Lower leg skin (tissue), 3 donors: ENCODE measurements at regions not wholly inside any gene's neighbourhood (a gene's known extent, or its start where the extent isn't known, plus 50 kb on each side); places are given as distances from the start of the nearest gene placed in this dataset.

Experiments used
- CTCF ChIP-seq, 3 donors: fragments of 450-650 bp; IDR thresholded peaks; one replicate each; pipeline ENCODE4 v1.5.1; 2016; ENCODE audit warnings: antibody characterized with exemption in 3 of 3, mild to moderate bottlenecking in 3 of 3, moderate library complexity in 2 of 3
- POLR2A ChIP-seq, 2 donors: fragments of 450-650 bp; IDR thresholded peaks; one replicate each; pipeline ENCODE4 v1.6.1; 2016 to 2017; ENCODE audit warnings: antibody characterized with exemption in 2 of 2, mild to moderate bottlenecking in 1 of 2, moderate library complexity in 1 of 2

DNA sequence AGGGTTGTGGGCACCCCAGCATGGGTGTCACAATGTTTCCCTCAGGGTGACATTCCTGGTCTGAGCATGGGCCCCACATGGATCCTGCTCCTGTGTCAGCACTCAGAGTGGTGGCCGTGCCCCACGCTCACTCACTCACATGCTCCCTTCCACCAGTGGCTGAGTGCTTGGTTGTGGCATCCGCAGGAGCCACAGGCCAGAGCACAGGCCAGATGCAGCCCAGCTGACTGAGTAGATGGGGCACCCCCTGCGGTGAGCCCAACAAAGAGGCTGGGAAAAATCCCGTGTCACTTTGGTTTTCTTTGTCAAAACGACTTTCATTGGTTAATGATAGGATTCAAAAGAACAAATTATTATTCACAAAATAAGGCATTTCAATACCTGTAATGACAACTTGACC is 204.6 kb upstream of the ANXA10 start:
- no peak for TF ChIP-seq CTCF (IDR thresholded peaks at IDR 0.05)
- no peak for TF ChIP-seq POLR2A (IDR thresholded peaks at IDR 0.05)
